AG04450 (cell line): ENCODE measurements at regions not wholly inside any gene's neighbourhood (a gene's known extent, or its start where the extent isn't known, plus 50 kb on each side); places are given as distances from the start of the nearest gene placed in this dataset.

ENCODE experiments used
- CTCF ChIA-PET: fragments of 300-600, 350-600 bp; formaldehyde crosslinking; extraction: SDS; loops from one replicate; lab custom pipeline; 2022; ENCODE audit warnings: antibody characterized with exemption, inconsistent platforms; lab: Charles Lee
- POLR2A ChIA-PET: fragments of 350-600 bp; formaldehyde crosslinking; extraction: SDS; loops from one replicate; lab custom pipeline; 2021; ENCODE audit warnings: antibody characterized with exemption, inconsistent platforms; lab: Yijun Ruan, JAX
- DNase-seq: peaks from one replicate; pipeline ENCODE4 v3.0.0-alpha.2; 2011; ENCODE audit warnings: low read depth, low spot score
- H3K27ac ChIP-seq: one replicate; pipeline ENCODE4 v1.5.1; 2012; ENCODE audit warnings: low read depth, low read length, control low read depth
- H3K27me3 ChIP-seq: one replicate; pipeline ENCODE4 v1.6.0; 2012; ENCODE audit warnings: low read length; ENCODE audit not compliant: control insufficient read depth, insufficient read depth
- H3K4me3 ChIP-seq: 2 replicates; pipeline ENCODE4 v1.5.1; 2011; ENCODE audit warnings: mild to moderate bottlenecking, low read depth, low read length, control low read depth
- H3K9me3 ChIP-seq: 2 replicates; pipeline ENCODE4 v1.5.1; 2012; ENCODE audit warnings: low read length; ENCODE audit not compliant: control insufficient read depth, insufficient read depth
- TF ChIP-seq, protein P1 (sequence below): IDR thresholded peaks from 2 replicates; pipeline ENCODE4 v1.5.1; 2011; ENCODE audit warnings: low read depth, low read length, control low read depth, inconsistent platforms

GRCh38 chr7:85699482-85699881 lies 512.6 kb upstream of the SEMA3D start:
- H3K9me3 ChIP-seq: no peaks in the 10 kb centered on the region
- TF ChIP-seq, protein P1, sequence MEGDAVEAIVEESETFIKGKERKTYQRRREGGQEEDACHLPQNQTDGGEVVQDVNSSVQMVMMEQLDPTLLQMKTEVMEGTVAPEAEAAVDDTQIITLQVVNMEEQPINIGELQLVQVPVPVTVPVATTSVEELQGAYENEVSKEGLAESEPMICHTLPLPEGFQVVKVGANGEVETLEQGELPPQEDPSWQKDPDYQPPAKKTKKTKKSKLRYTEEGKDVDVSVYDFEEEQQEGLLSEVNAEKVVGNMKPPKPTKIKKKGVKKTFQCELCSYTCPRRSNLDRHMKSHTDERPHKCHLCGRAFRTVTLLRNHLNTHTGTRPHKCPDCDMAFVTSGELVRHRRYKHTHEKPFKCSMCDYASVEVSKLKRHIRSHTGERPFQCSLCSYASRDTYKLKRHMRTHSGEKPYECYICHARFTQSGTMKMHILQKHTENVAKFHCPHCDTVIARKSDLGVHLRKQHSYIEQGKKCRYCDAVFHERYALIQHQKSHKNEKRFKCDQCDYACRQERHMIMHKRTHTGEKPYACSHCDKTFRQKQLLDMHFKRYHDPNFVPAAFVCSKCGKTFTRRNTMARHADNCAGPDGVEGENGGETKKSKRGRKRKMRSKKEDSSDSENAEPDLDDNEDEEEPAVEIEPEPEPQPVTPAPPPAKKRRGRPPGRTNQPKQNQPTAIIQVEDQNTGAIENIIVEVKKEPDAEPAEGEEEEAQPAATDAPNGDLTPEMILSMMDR: no peak
- no peak overlapping the region for H3K4me3 ChIP-seq
- H3K27ac ChIP-seq: no peak overlapping the region
- CTCF ChIA-PET: no interaction called here
- no peak for DNase-seq
- no peaks in the 10 kb centered on the region for H3K27me3 ChIP-seq
- POLR2A ChIA-PET: no interaction called here

DNA sequence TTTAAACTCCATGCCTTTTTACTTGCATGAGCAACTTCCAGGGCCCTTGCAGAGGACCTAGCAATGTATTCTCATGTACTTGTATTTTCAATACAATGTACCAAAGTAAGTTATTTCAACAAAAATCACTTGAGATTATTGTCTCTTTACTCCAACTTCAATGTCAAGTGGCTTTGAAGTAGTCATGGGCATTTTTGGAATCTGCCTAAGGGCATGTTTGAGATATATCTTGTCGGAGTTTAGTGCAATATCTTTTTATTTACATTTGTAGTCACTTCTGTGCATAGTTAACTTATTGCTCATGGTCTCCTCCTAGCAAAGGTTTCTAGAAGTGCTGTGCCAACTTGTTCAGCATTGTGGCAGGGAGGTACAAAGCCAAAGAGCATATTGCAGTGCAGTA lies 508.7 kb upstream of the SEMA3D start:
- H3K4me3 ChIP-seq: no peak overlapping the region
- CTCF ChIA-PET: interaction anchor here (1.6 kb wide), 1 partner anchor 141 kb away, joined by 3 read pairs; no protein-coding TSS in a partner anchor
- DNase-seq: no peak

DNA sequence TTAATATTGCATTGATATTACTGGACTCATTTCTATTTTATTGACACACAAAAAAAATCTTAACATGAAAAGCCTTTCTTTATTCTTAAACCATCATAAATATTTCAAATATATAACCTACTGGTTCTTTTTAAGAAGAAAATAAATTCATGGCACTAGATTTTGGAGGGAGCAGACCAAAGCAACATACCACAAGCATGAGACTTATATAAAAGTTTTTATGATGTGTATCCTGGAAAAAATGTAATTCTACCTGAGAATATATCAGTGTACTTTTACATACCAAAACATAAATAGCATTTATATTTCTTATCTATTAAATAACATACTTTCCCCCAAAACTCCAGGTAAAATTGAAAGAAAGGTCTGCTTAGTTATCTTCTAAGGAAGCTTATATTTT lies 508.2 kb upstream of the SEMA3D start:
- H3K27ac ChIP-seq: no peak overlapping the region
- H3K9me3 ChIP-seq: no peaks in the 10 kb centered on the region
- ChIA-PET POLR2A (no interaction called here), CTCF (no interaction called here)
- DNase-seq: no peak
- no peak overlapping the region for H3K4me3 ChIP-seq
- H3K27me3 ChIP-seq: no peaks in the 10 kb centered on the region
- TF ChIP-seq, protein P1: no peak

More for the DNA sequence above, 508.7 kb upstream of the SEMA3D start:
- POLR2A ChIA-PET: no interaction called here
- TF ChIP-seq, protein P1: no peak
- Histone ChIP-seq H3K27ac (no peak overlapping the region), H3K9me3 (no peaks in the 10 kb centered on the region), H3K27me3 (no peaks in the 10 kb centered on the region)

- no peak for DNase-seq
- Histone ChIP-seq H3K4me3 (no peak overlapping the region), H3K9me3 (no peaks in the 10 kb centered on the region), H3K27ac (no peak overlapping the region), H3K27me3 (no peaks in the 10 kb centered on the region)
- TF ChIP-seq, protein P1: no peak
- CTCF ChIA-PET: no interaction called here
- POLR2A ChIA-PET: no interaction called here
Observed at GRCh38 chr7:85693326-85693725, 506.5 kb upstream of the SEMA3D start.

GRCh38 chr7:85688712-85689111 lies 501.9 kb upstream of the SEMA3D start:
- H3K27me3 ChIP-seq: no peaks in the 10 kb centered on the region
- no peak for DNase-seq
- no peak overlapping the region for H3K27ac ChIP-seq
- ChIA-PET POLR2A (no interaction called here), CTCF (no interaction called here)
- no peaks in the 10 kb centered on the region for H3K9me3 ChIP-seq
- TF ChIP-seq, protein P1: no peak
- no peak overlapping the region for H3K4me3 ChIP-seq
